ENCODE measurements at regions not wholly inside any gene's neighbourhood (a gene's known extent, or its start where the extent isn't known, plus 50 kb on each side); places are given as distances from the start of the nearest gene placed in this dataset.

- Histone ChIP-seq H3K27ac (replicated peaks in 1 of 4) (no peak overlapping the region), H3K27me3 (no peaks in the 10 kb centered on the region), H3K9me3 (no peaks in the 10 kb centered on the region), H3K4me1 (peaks cover 0 to under 1% (median 0%) of the 10 kb centered on the region in 4 donors), H3K4me3 (no peak overlapping the region), H3K36me3 (no peaks in the 10 kb centered on the region)
- no peak for DNase-seq (ENCODE audit: extremely low spot score)
- TF ChIP-seq POLR2AphosphoS5 (IDR thresholded peaks at IDR 0.05) (no peak), CTCF (IDR thresholded peaks at IDR 0.05) (no peak), EP300 (IDR thresholded peaks at IDR 0.05) (no peak), POLR2A (IDR thresholded peaks at IDR 0.05; ENCODE audit: low read depth) (no peak)
- intact Hi-C loops (cut with DNase I): no loop called here
- WGBS: 89% methylated on average over 1 of the region's 1 CpG
Measured at GRCh38 chr12:92624236-92624635, 78.6 kb upstream of the PLEKHG7 start.

GRCh38 chr12:92623386-92623785, 79.4 kb upstream of the PLEKHG7 start:
- Histone ChIP-seq H3K27me3 (no peaks in the 10 kb centered on the region), H3K4me3 (no peak overlapping the region), H3K4me1 (no peaks in the 10 kb centered on the region), H3K36me3 (no peaks in the 10 kb centered on the region), H3K9me3 (no peaks in the 10 kb centered on the region), H3K27ac (replicated peaks in 1 of 4) (no peak overlapping the region)
- DNase-seq (ENCODE audit: extremely low spot score): no peak
- TF ChIP-seq POLR2AphosphoS5 (IDR thresholded peaks at IDR 0.05) (no peak), POLR2A (IDR thresholded peaks at IDR 0.05; ENCODE audit: low read depth) (no peak), CTCF (IDR thresholded peaks at IDR 0.05) (no peak), EP300 (IDR thresholded peaks at IDR 0.05) (no peak)
- intact Hi-C loops (cut with DNase I): no loop called here

- H3K27me3 ChIP-seq: no peaks in the 10 kb centered on the region
- H3K4me1 ChIP-seq: no peaks in the 10 kb centered on the region
- DNase-seq (ENCODE audit: extremely low spot score): no peak
- no peaks in the 10 kb centered on the region for H3K36me3 ChIP-seq
- no peaks in the 10 kb centered on the region for H3K9me3 ChIP-seq
- TF ChIP-seq EP300 (IDR thresholded peaks at IDR 0.05) (no peak), CTCF (IDR thresholded peaks at IDR 0.05) (no peak), POLR2AphosphoS5 (IDR thresholded peaks at IDR 0.05) (no peak), POLR2A (IDR thresholded peaks at IDR 0.05; ENCODE audit: low read depth) (no peak)
- H3K4me3 ChIP-seq: no peak overlapping the region
- no peak overlapping the region for H3K27ac ChIP-seq (replicated peaks in 1 of 4)
- intact Hi-C loops (cut with DNase I): no loop called here
- 88% methylated on average over 3 of the region's 3 CpGs for WGBS
Measured at GRCh38 chr12:92621833-92622232, 81.0 kb upstream of the PLEKHG7 start.

DNA sequence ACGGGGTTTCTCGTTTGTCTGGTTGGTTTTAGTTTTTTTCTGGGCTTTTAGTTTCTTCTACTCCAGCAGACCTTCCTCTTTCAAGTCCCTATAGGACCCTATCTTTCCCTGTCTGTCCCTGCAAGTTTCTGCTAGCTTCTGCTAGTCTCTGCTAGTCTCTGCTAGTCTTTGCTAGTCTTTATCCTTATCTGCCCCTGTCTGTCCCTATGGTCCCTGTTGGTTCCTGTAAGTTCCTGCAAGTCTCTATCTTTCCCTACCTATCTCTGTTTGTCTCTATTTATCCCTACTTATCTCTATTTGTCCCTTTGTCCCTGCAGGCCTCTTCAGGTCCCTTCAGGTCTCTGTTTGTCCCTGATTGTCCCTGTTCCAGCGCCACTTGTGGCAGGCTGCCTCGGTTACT, 81.5 kb upstream of the PLEKHG7 start:
- H3K27ac ChIP-seq (replicated peaks in 1 of 4): no peak overlapping the region
- no peak overlapping the region for H3K4me3 ChIP-seq
- no peaks in the 10 kb centered on the region for H3K27me3 ChIP-seq
- DNase-seq (ENCODE audit: extremely low spot score): no peak
- intact Hi-C loops (cut with DNase I): no loop called here
- H3K4me1 ChIP-seq: no peaks in the 10 kb centered on the region
- WGBS: 95% methylated on average over 4 of the region's 4 CpGs
- H3K36me3 ChIP-seq: no peaks in the 10 kb centered on the region
- no peaks in the 10 kb centered on the region for H3K9me3 ChIP-seq
- TF ChIP-seq EP300 (IDR thresholded peaks at IDR 0.05): no peak
- TF ChIP-seq CTCF (IDR thresholded peaks at IDR 0.05): no peak
- TF ChIP-seq POLR2AphosphoS5 (IDR thresholded peaks at IDR 0.05): no peak
- TF ChIP-seq POLR2A (IDR thresholded peaks at IDR 0.05; ENCODE audit: low read depth): no peak
